ENCODE measurements at regions not wholly inside any gene's neighbourhood (a gene's known extent, or its start where the extent isn't known, plus 50 kb on each side); places are given as distances from the start of the nearest gene placed in this dataset.

- no peak for DNase-seq (ENCODE audit: low spot score)
These were observed 108.9 kb upstream of the CLMP start for GRCh38 chr11:123303924-123304323.

GRCh38 chr11:123302751-123303195, 107.7 kb upstream of the CLMP start:
- DNase-seq (ENCODE audit: low spot score), result no peak

- DNase-seq (ENCODE audit: low spot score), result peak; percentile 81
These were observed 106.8 kb upstream of the CLMP start for GRCh38 chr11:123301696-123302400.

GRCh38 chr11:123301013-123301591, 106.1 kb upstream of the CLMP start:
- DNase-seq (ENCODE audit: low spot score), result no peak

GRCh38 chr11:123299721-123300120, 104.7 kb upstream of the CLMP start:
- no peak for DNase-seq (ENCODE audit: low spot score)

GRCh38 chr11:123298488-123299447, 103.7 kb upstream of the CLMP start:
- no peak for DNase-seq (ENCODE audit: low spot score)

GRCh38 chr11:123292647-123293046, 97.6 kb upstream of the CLMP start:
- no peak for DNase-seq (ENCODE audit: low spot score)

- DNase-seq (ENCODE audit: low spot score), result no peak
These were observed 96.3 kb upstream of the CLMP start for GRCh38 chr11:123291201-123291869.

GRCh38 chr11:123286761-123287160, 91.7 kb upstream of the CLMP start:
- DNase-seq (ENCODE audit: low spot score), result no peak

GRCh38 chr11:123286255-123286654, 91.2 kb upstream of the CLMP start:
- no peak for DNase-seq (ENCODE audit: low spot score)

GRCh38 chr11:123284454-123284853, 89.4 kb upstream of the CLMP start:
- DNase-seq (ENCODE audit: low spot score), result no peak

- no peak for DNase-seq (ENCODE audit: low spot score)
These were observed 87.5 kb upstream of the CLMP start for GRCh38 chr11:123282597-123282996.

- no peak for DNase-seq (ENCODE audit: low spot score)
These were observed 78.6 kb upstream of the CLMP start for GRCh38 chr11:123273616-123274015.

GRCh38 chr11:123272565-123272964, 77.5 kb upstream of the CLMP start:
- DNase-seq (ENCODE audit: low spot score), result no peak

- no peak for DNase-seq (ENCODE audit: low spot score)
These were observed 73.1 kb upstream of the CLMP start for GRCh38 chr11:123268156-123268555.

GRCh38 chr11:123265951-123266350, 70.9 kb upstream of the CLMP start:
- no peak for DNase-seq (ENCODE audit: low spot score)

- no peak for DNase-seq (ENCODE audit: low spot score)
These were observed 69.4 kb upstream of the CLMP start for GRCh38 chr11:123264431-123264780.

GRCh38 chr11:123261345-123262106, 66.5 kb upstream of the CLMP start:
- DNase-seq (ENCODE audit: low spot score), result peak; percentile 84

- DNase-seq (ENCODE audit: low spot score), result no peak
These were observed 65.6 kb upstream of the CLMP start for GRCh38 chr11:123260511-123261211.

- no peak for DNase-seq (ENCODE audit: low spot score)
These were observed 63.8 kb upstream of the CLMP start for GRCh38 chr11:123258877-123259276.

GRCh38 chr11:123257370-123257769, 62.3 kb upstream of the CLMP start:
- no peak for DNase-seq (ENCODE audit: low spot score)
